ENCODE measurements at regions not wholly inside any gene's neighbourhood (a gene's known extent, or its start where the extent isn't known, plus 50 kb on each side); places are given as distances from the start of the nearest gene placed in this dataset.

DNA sequence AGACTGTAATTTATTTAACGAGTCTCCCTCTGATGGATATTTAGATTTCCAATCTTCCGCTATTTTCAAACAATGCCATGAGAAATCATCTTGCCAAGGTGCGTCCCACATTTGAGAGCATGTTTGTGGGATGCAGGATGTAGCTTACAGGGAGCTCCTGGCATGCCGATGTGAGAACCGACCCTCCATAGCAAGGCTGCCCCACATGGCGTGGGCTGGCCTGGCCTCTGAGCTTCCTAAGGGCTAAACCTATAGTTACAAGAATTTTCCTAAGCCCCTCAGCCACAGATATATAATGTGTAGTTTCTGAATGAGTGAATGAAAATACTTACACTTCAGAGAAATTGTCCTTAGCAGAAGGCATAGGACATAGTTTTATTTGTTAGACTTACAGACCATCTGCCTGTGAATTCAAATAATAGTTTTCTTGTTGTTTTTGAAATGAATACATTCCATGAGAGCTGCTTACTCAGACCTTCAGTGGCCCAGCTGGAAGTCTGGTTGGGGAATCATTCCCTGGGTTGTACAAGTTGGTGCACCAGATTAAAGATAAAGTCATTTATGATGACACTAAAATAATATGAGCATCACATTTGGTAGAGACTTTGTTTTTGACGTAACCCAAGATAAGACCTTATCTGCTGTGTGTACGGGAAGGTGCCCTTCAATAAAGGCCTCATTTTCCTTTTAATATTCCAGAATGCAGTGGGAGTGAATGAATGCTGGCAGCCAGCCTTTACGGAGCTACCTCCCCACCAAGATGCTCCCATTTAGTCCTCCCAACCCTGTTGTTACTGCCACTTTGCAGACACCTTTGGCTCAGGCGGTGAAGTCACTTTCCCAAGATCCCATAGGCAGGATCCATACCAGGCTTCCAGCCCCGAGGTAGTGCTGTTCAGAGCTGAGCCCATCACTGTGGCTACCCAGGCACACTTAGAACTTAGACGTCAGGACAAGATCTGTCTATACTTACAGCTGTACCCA is 107.1 kb downstream of the GLI2 start:
- no peak for TF ChIP-seq GATA3 (IDR thresholded peaks at IDR 0.05; ENCODE audit: borderline replicate concordance)
- TF ChIP-seq, protein P1, sequence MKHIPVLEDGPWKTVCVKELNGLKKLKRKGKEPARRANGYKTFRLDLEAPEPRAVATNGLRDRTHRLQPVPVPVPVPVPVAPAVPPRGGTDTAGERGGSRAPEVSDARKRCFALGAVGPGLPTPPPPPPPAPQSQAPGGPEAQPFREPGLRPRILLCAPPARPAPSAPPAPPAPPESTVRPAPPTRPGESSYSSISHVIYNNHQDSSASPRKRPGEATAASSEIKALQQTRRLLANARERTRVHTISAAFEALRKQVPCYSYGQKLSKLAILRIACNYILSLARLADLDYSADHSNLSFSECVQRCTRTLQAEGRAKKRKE (CRISPR knock-in tag; IDR thresholded peaks at IDR 0.05; ENCODE audit: low read depth) = no peak
- no peak for TF ChIP-seq MAFK (IDR thresholded peaks at IDR 0.05; ENCODE audit: partially characterized antibody)
- TF ChIP-seq CBX2 (IDR thresholded peaks at IDR 0.05; ENCODE audit: borderline replicate concordance, low read depth) = no peak
- no peak for TF ChIP-seq NFE2L2 (conservative IDR thresholded peaks at IDR 0.05; ENCODE audit: low read length)
- TF ChIP-seq, protein P2, sequence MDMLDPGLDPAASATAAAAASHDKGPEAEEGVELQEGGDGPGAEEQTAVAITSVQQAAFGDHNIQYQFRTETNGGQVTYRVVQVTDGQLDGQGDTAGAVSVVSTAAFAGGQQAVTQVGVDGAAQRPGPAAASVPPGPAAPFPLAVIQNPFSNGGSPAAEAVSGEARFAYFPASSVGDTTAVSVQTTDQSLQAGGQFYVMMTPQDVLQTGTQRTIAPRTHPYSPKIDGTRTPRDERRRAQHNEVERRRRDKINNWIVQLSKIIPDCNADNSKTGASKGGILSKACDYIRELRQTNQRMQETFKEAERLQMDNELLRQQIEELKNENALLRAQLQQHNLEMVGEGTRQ (IDR thresholded peaks at IDR 0.05) = no peak
- TF ChIP-seq BHLHE40 (IDR thresholded peaks at IDR 0.05; ENCODE audit: low read depth, low read length) = no peak
- TF ChIP-seq EP300 (IDR thresholded peaks at IDR 0.05) = no peak
- no peak for TF ChIP-seq FOXS1 (CRISPR knock-in tag; IDR thresholded peaks at IDR 0.05)
- no peak for TF ChIP-seq FOSB (CRISPR knock-in tag; IDR thresholded peaks at IDR 0.05)
- no peak for TF ChIP-seq ZFP36 (IDR thresholded peaks at IDR 0.05; ENCODE audit: borderline replicate concordance, partially characterized antibody)
- TF ChIP-seq, protein P3, sequence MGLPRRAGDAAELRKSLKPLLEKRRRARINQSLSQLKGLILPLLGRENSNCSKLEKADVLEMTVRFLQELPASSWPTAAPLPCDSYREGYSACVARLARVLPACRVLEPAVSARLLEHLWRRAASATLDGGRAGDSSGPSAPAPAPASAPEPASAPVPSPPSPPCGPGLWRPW (IDR thresholded peaks at IDR 0.05) = no peak
- TF ChIP-seq RARB (CRISPR knock-in tag; IDR thresholded peaks at IDR 0.05) = no peak
- no peak for TF ChIP-seq RCOR1 (IDR thresholded peaks at IDR 0.05; ENCODE audit: low read depth, low read length)
- TF ChIP-seq HOXA7 (CRISPR knock-in tag; IDR thresholded peaks at IDR 0.05) = no peak
- no peak for TF ChIP-seq ZNF302 (CRISPR knock-in tag; IDR thresholded peaks at IDR 0.05)
- TF ChIP-seq, protein P4, sequence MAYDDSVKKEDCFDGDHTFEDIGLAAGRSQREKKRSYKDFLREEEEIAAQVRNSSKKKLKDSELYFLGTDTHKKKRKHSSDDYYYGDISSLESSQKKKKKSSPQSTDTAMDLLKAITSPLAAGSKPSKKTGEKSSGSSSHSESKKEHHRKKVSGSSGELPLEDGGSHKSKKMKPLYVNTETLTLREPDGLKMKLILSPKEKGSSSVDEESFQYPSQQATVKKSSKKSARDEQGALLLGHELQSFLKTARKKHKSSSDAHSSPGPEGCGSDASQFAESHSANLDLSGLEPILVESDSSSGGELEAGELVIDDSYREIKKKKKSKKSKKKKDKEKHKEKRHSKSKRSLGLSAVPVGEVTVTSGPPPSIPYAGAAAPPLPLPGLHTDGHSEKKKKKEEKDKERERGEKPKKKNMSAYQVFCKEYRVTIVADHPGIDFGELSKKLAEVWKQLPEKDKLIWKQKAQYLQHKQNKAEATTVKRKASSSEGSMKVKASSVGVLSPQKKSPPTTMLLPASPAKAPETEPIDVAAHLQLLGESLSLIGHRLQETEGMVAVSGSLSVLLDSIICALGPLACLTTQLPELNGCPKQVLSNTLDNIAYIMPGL (CRISPR knock-in tag; IDR thresholded peaks at IDR 0.05; ENCODE audit: borderline replicate concordance) = no peak
- TF ChIP-seq HEYL (CRISPR knock-in tag; IDR thresholded peaks at IDR 0.05) = no peak
- no peak for TF ChIP-seq EHMT2 (IDR thresholded peaks at IDR 0.05; ENCODE audit: low read depth)
- no peak for TF ChIP-seq TP53 (CRISPR knock-in tag; IDR thresholded peaks at IDR 0.05)
- Histone ChIP-seq H3K27ac (no peak overlapping the region), H3K4me1 (no peaks in the 10 kb centered on the region), H3K4me3 (no peak overlapping the region), H3K4me2 (no peak overlapping the region), H3K9me3 (no peaks in the 10 kb centered on the region)
- CTCF ChIA-PET = interaction anchor here (0.7 to 1.4 kb wide), 2 partner anchors 22 to 42 kb away, joined by 3 read pairs; no protein-coding TSS in a partner anchor
- no peak for ATAC-seq
- POLR2A ChIA-PET = no interaction called here
- 94% methylated on average over 12 of the region's 12 CpGs for WGBS (ENCODE audit: missing lambda C conversion rate)
- FAIRE-seq = no peak
- DNase-seq (ENCODE audit: low read depth in 1 of 2, low spot score in 1 of 2) = no peak

DNA sequence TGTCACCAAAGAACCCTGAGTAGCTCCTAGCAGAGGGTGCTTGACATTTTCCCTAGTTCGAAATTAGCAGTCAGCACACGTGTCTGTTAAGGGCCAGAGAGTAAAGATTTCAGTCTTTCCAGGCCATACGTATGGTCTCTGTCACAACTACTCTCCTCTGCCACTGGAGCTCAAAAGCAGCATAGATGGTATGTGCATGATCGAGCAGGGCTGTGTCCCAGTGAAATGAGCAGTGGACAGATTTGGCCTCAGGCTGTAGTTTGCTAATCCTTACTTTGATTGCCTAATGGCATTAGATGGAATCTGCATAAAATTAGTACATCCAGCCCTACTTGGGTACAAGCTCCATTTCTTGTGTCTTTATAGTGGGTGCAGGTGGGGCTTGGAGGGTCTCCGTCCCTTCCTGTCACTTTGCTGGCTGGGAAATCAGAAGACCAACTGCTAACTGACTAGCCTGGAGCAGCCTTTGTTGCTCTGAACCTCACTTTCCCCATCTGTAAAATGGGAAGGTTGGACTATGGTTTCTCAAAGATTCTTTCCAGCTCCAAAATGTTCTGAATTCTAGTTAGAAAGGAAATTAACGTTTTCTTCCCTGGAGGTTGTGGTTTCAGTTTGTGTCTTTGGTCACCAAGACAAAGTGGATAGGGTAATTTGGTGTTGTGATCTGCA is 108.5 kb downstream of the GLI2 start:
- WGBS (ENCODE audit: missing lambda C conversion rate) = 91% methylated on average over 6 of the region's 6 CpGs
- no peak for FAIRE-seq
- Histone ChIP-seq H3K4me1 (no peaks in the 10 kb centered on the region), H3K9me3 (no peaks in the 10 kb centered on the region), H3K27ac (no peak overlapping the region), H3K4me2 (no peak overlapping the region), H3K4me3 (no peak overlapping the region)
- TF ChIP-seq SREBF2 (IDR thresholded peaks at IDR 0.05) (no peak), JUN (IDR thresholded peaks at IDR 0.05) (no peak), ZNF302 (CRISPR knock-in tag; IDR thresholded peaks at IDR 0.05) (no peak), KDM1A (IDR thresholded peaks at IDR 0.05; ENCODE audit: low read depth) (no peak), TP53 (CRISPR knock-in tag; IDR thresholded peaks at IDR 0.05) (no peak), NPAS2 (CRISPR knock-in tag; IDR thresholded peaks at IDR 0.05; ENCODE audit: borderline replicate concordance) (no peak), CEBPB (IDR thresholded peaks at IDR 0.05) (no peak), ZSCAN20 (CRISPR knock-in tag; IDR thresholded peaks at IDR 0.05) (no peak)
- no peak for ATAC-seq
- CTCF ChIA-PET = interaction anchor here (1.2 to 1.4 kb wide), 2 partner anchors 41 to 236 kb away, joined by 3 read pairs; no protein-coding TSS in a partner anchor
- DNase-seq (ENCODE audit: low read depth in 1 of 2, low spot score in 1 of 2) = no peak
- POLR2A ChIA-PET = no interaction called here
